ENCODE measurements at regions not wholly inside any gene's neighbourhood (a gene's known extent, or its start where the extent isn't known, plus 50 kb on each side); places are given as distances from the start of the nearest gene placed in this dataset.

GRCh38 chr10:131587976-131588680, 276.6 kb upstream of the TCERG1L start:
- intact Hi-C loops (cut with micrococcal nuclease): no loop called here
- Histone ChIP-seq H3K4me1 (ENCODE audit: insufficient read depth, low read length) (no peaks in the 10 kb centered on the region), H3K4me2 (ENCODE audit: low read length) (no peak overlapping the region), H4K20me1 (ENCODE audit: low read length) (no peaks in the 10 kb centered on the region), H3K4me3 (ENCODE audit: low read length) (no peak overlapping the region), H3K36me3 (ENCODE audit: low read depth, low read length) (no peaks in the 10 kb centered on the region), H3K9me2 (replicated peaks; ENCODE audit: low read length) (no peaks in the 10 kb centered on the region), H3K79me2 (ENCODE audit: low read length) (no peaks in the 10 kb centered on the region), H3F3A (ENCODE audit: low read length, unreplicated experiment) (no peaks in the 10 kb centered on the region), H3K9me3 (ENCODE audit: low read length) (no peaks in the 10 kb centered on the region), H3K9ac (ENCODE audit: low read length) (no peak overlapping the region), H3K27me3 (ENCODE audit: low read length) (no peaks in the 10 kb centered on the region), H2AFZ (ENCODE audit: low read length) (no peak overlapping the region), H3K27ac (ENCODE audit: low read length) (no peak overlapping the region)
- ATAC-seq (no peak), DNase-seq (no peak)
- ChIA-PET CTCF (no interaction called here), POLR2A (ENCODE audit: unreplicated experiment) (no interaction called here)
- BruUV-seq (replicated peaks): no TSS peak
- no peak for TF ChIP-seq CTCF (conservative IDR thresholded peaks at IDR 0.05; ENCODE audit: low read depth, low read length)
- TF ChIP-seq EZH2phosphoT487 (IDR thresholded peaks at IDR 0.05; ENCODE audit: borderline replicate concordance, low read length): no peak
- TF ChIP-seq EZH2 (IDR thresholded peaks at IDR 0.05; ENCODE audit: low read length, unreplicated experiment): no peak

- no peak overlapping the region for H2AFZ ChIP-seq (ENCODE audit: low read length)
- no peak overlapping the region for H3K9ac ChIP-seq (ENCODE audit: low read length)
- H3K36me3 ChIP-seq (ENCODE audit: low read depth, low read length): no peaks in the 10 kb centered on the region
- no peak overlapping the region for H3K4me3 ChIP-seq (ENCODE audit: low read length)
- TF ChIP-seq CTCF (conservative IDR thresholded peaks at IDR 0.05; ENCODE audit: low read depth, low read length) (no peak), EZH2phosphoT487 (IDR thresholded peaks at IDR 0.05; ENCODE audit: borderline replicate concordance, low read length) (no peak), EZH2 (IDR thresholded peaks at IDR 0.05; ENCODE audit: low read length, unreplicated experiment) (no peak)
- ChIA-PET CTCF (no interaction called here), POLR2A (ENCODE audit: unreplicated experiment) (no interaction called here)
- H3K4me2 ChIP-seq (ENCODE audit: low read length): no peak overlapping the region
- no peaks in the 10 kb centered on the region for H4K20me1 ChIP-seq (ENCODE audit: low read length)
- ATAC-seq: no peak
- no peaks in the 10 kb centered on the region for H3K9me3 ChIP-seq (ENCODE audit: low read length)
- no peak for DNase-seq
- H3K79me2 ChIP-seq (ENCODE audit: low read length): no peaks in the 10 kb centered on the region
- no peaks in the 10 kb centered on the region for H3K27me3 ChIP-seq (ENCODE audit: low read length)
- H3K27ac ChIP-seq (ENCODE audit: low read length): no peak overlapping the region
- no peaks in the 10 kb centered on the region for H3F3A ChIP-seq (ENCODE audit: low read length, unreplicated experiment)
- H3K9me2 ChIP-seq (replicated peaks; ENCODE audit: low read length): no peaks in the 10 kb centered on the region
- H3K4me1 ChIP-seq (ENCODE audit: insufficient read depth, low read length): no peaks in the 10 kb centered on the region
- no TSS peak for BruUV-seq (replicated peaks)
- intact Hi-C loops (cut with micrococcal nuclease): no loop called here
These were observed 277.2 kb upstream of the TCERG1L start for GRCh38 chr10:131588704-131589220.

- BruUV-seq (replicated peaks): no TSS peak
- no peaks in the 10 kb centered on the region for H3K36me3 ChIP-seq (ENCODE audit: low read depth, low read length)
- TF ChIP-seq EZH2 (IDR thresholded peaks at IDR 0.05; ENCODE audit: low read length, unreplicated experiment) (no peak), CTCF (conservative IDR thresholded peaks at IDR 0.05; ENCODE audit: low read depth, low read length) (no peak), EZH2phosphoT487 (IDR thresholded peaks at IDR 0.05; ENCODE audit: borderline replicate concordance, low read length) (no peak)
- no peak overlapping the region for H3K9ac ChIP-seq (ENCODE audit: low read length)
- H3K4me3 ChIP-seq (ENCODE audit: low read length): no peak overlapping the region
- DNase-seq: no peak
- no peak overlapping the region for H3K4me2 ChIP-seq (ENCODE audit: low read length)
- POLR2A ChIA-PET (ENCODE audit: unreplicated experiment): no interaction called here
- H3K4me1 ChIP-seq (ENCODE audit: insufficient read depth, low read length): no peaks in the 10 kb centered on the region
- no peak overlapping the region for H2AFZ ChIP-seq (ENCODE audit: low read length)
- H3K9me2 ChIP-seq (replicated peaks; ENCODE audit: low read length): no peaks in the 10 kb centered on the region
- no peak overlapping the region for H3K27ac ChIP-seq (ENCODE audit: low read length)
- CTCF ChIA-PET: no interaction called here
- H3K79me2 ChIP-seq (ENCODE audit: low read length): no peaks in the 10 kb centered on the region
- no peak for ATAC-seq
- no peaks in the 10 kb centered on the region for H4K20me1 ChIP-seq (ENCODE audit: low read length)
- intact Hi-C loops (cut with micrococcal nuclease): no loop called here
- H3K9me3 ChIP-seq (ENCODE audit: low read length): no peaks in the 10 kb centered on the region
- H3K27me3 ChIP-seq (ENCODE audit: low read length): no peaks in the 10 kb centered on the region
- H3F3A ChIP-seq (ENCODE audit: low read length, unreplicated experiment): no peaks in the 10 kb centered on the region
These were observed 279.0 kb upstream of the TCERG1L start for GRCh38 chr10:131590567-131590966.
